Left lung (tissue), 4 donors: ENCODE measurements at regions not wholly inside any gene's neighbourhood (a gene's known extent, or its start where the extent isn't known, plus 50 kb on each side); places are given as distances from the start of the nearest gene placed in this dataset.
A peak's percentile ranks its signal among the peaks of the same experiment; 100 is the strongest.

Source experiments
- ATAC-seq: fragments of 200-7000 bp; cut with Tn5 transposase; one replicate; pipeline ENCODE4 v1.9.1; 2020; ENCODE audit warnings: moderate library complexity
- DNase-seq, 4 donors: peaks; one replicate each; pipeline ENCODE4 v3.0.0-alpha.2; 2013 to 2020
- H3K27ac ChIP-seq, 2 donors: fragments of 200-600 bp; sonication (generic) in 1 of 2; one replicate each; pipeline versions ENCODE4 v1.5.0 to v1.8.0; 2020 to 2021
- H3K27me3 ChIP-seq, 2 donors: fragments of 200-600 bp; sonication (generic) in 1 of 2; one replicate each; pipeline versions ENCODE4 v1.5.0 to v1.8.0; 2020 to 2021
- H3K36me3 ChIP-seq, 2 donors: fragments of 200-600 bp; sonication (generic) in 1 of 2; one replicate each; pipeline versions ENCODE4 v1.5.0 to v1.8.0; 2020 to 2021
- H3K4me1 ChIP-seq, 2 donors: fragments of 200-600 bp; one replicate each; pipeline ENCODE4 v1.8.0; 2021
- H3K4me3 ChIP-seq, 2 donors: fragments of 200-600 bp; sonication (generic) in 1 of 2; one replicate each; pipeline versions ENCODE4 v1.5.0 to v1.8.0; 2020 to 2021; ENCODE audit warnings: mild to moderate bottlenecking in 1 of 2
- H3K9me3 ChIP-seq, 2 donors: fragments of 200-600 bp; sonication (generic) in 1 of 2; one replicate each; pipeline versions ENCODE4 v1.5.0 to v1.8.0; 2020 to 2021
- intact Hi-C, 2 donors: fragments of 100-400 bp; cut with DNase I; formaldehyde crosslinking; loops; one replicate each; pipeline versions ENCODE4 v1.11.2 to v1.14.2; 2022
- TF ChIP-seq, protein P1 (sequence below), 2 donors: fragments of 200-600 bp; sonication (generic) in 1 of 2; IDR thresholded peaks; one replicate each; pipeline versions ENCODE4 v1.5.0 to v1.8.0; 2021; ENCODE audit warnings: antibody characterized with exemption in 2 of 2
- donor health status: DM: no; HTN: yes; CAD: no.
- donor health status: DM: no; HTN: no; CAD: no.

- H3K27me3 ChIP-seq: no peaks in the 10 kb centered on the region
- intact Hi-C loops: no loop called here
- no peaks in the 10 kb centered on the region for H3K36me3 ChIP-seq
- DNase-seq: no peak
- no peak overlapping the region for H3K4me3 ChIP-seq
- peak; percentile 29 for ATAC-seq
- H3K27ac ChIP-seq: no peak overlapping the region
- TF ChIP-seq, protein P1, sequence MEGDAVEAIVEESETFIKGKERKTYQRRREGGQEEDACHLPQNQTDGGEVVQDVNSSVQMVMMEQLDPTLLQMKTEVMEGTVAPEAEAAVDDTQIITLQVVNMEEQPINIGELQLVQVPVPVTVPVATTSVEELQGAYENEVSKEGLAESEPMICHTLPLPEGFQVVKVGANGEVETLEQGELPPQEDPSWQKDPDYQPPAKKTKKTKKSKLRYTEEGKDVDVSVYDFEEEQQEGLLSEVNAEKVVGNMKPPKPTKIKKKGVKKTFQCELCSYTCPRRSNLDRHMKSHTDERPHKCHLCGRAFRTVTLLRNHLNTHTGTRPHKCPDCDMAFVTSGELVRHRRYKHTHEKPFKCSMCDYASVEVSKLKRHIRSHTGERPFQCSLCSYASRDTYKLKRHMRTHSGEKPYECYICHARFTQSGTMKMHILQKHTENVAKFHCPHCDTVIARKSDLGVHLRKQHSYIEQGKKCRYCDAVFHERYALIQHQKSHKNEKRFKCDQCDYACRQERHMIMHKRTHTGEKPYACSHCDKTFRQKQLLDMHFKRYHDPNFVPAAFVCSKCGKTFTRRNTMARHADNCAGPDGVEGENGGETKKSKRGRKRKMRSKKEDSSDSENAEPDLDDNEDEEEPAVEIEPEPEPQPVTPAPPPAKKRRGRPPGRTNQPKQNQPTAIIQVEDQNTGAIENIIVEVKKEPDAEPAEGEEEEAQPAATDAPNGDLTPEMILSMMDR (IDR thresholded peaks at IDR 0.05): no peak
- no peaks in the 10 kb centered on the region for H3K4me1 ChIP-seq
- peaks cover 0 to 10% of the 10 kb centered on the region in 2 donors for H3K9me3 ChIP-seq
Observed at GRCh38 chr2:150847578-150847977, 360.1 kb upstream of the RND3 start.

GRCh38 chr2:150846691-150847090 is 359.2 kb upstream of the RND3 start:
- Histone ChIP-seq H3K27ac (no peak overlapping the region), H3K9me3 (peaks cover 0 to 10% of the 10 kb centered on the region in 2 donors), H3K4me1 (no peaks in the 10 kb centered on the region), H3K36me3 (no peaks in the 10 kb centered on the region), H3K4me3 (no peak overlapping the region), H3K27me3 (no peaks in the 10 kb centered on the region)
- TF ChIP-seq, protein P1 (IDR thresholded peaks at IDR 0.05): no peak
- DNase-seq (no peak), ATAC-seq (no peak)
- intact Hi-C loops: no loop called here

DNA sequence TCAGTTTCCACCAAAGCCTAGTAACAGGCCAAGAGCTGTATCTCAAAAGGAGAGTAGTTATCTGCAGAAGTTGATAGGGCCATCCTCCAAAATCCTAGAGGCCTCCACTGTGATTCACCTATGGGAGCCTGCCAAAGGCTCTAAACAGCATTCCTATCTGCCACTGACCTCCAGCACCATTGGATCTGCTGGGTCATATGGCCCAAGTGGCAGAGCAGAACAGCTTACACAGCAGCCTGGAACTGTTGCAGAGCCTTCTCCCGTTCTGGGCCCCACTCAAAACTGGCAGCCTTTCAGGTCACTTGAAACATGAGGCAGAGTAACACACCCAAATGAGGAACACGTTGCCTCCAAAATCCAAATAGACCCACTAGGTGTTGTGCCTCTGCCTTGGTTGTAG is 345.2 kb upstream of the RND3 start:
- intact Hi-C loops: no loop called here
- TF ChIP-seq, protein P1 (IDR thresholded peaks at IDR 0.05): no peak
- no peak overlapping the region for H3K4me3 ChIP-seq
- peaks cover 0 to 9% of the 10 kb centered on the region in 2 donors for H3K9me3 ChIP-seq
- H3K36me3 ChIP-seq: no peaks in the 10 kb centered on the region
- H3K27me3 ChIP-seq: no peaks in the 10 kb centered on the region
- DNase-seq (no peak), ATAC-seq (no peak)
- H3K4me1 ChIP-seq: no peaks in the 10 kb centered on the region
- no peak overlapping the region for H3K27ac ChIP-seq

GRCh38 chr2:150824118-150824517 is 336.7 kb upstream of the RND3 start:
- H3K36me3 ChIP-seq: no peaks in the 10 kb centered on the region
- no peaks in the 10 kb centered on the region for H3K4me1 ChIP-seq
- intact Hi-C loops: no loop called here
- H3K27me3 ChIP-seq: no peaks in the 10 kb centered on the region
- ATAC-seq: no peak
- TF ChIP-seq, protein P1 (IDR thresholded peaks at IDR 0.05): no peak
- H3K9me3 ChIP-seq: no peaks in the 10 kb centered on the region
- no peak for DNase-seq
- no peak overlapping the region for H3K27ac ChIP-seq
- H3K4me3 ChIP-seq: no peak overlapping the region

GRCh38 chr2:150817422-150817821 is 330.0 kb upstream of the RND3 start:
- Histone ChIP-seq H3K4me3 (no peak overlapping the region), H3K27ac (no peak overlapping the region), H3K36me3 (no peaks in the 10 kb centered on the region), H3K4me1 (no peaks in the 10 kb centered on the region), H3K9me3 (no peaks in the 10 kb centered on the region), H3K27me3 (no peaks in the 10 kb centered on the region)
- no peak for DNase-seq
- intact Hi-C loops: no loop called here
- no peak for ATAC-seq
- TF ChIP-seq, protein P1 (IDR thresholded peaks at IDR 0.05): no peak
